MCF 10A (cell line): ENCODE measurements at regions not wholly inside any gene's neighbourhood (a gene's known extent, or its start where the extent isn't known, plus 50 kb on each side); places are given as distances from the start of the nearest gene placed in this dataset.

Experiments used
- BruUV-seq: library from RNA; stranded (reverse); fragments of 400-500 nt; replicated peaks from 2 replicates; lab custom pipeline; 2021; lab: Mats Ljungman, UMichigan
- CTCF ChIA-PET: fragments of 300-600 bp; sonication (Branson Sonifier 250); formaldehyde crosslinking; extraction: SDS; loops from one replicate; lab custom pipeline; 2021; ENCODE audit warnings: antibody characterized with exemption, inconsistent platforms; lab: Yijun Ruan, JAX
- POLR2A ChIA-PET: fragments of 300-600, 350-650 bp; sonication (Branson Sonifier 250); formaldehyde crosslinking; extraction: SDS; loops from one replicate; lab custom pipeline; 2020; ENCODE audit warnings: antibody characterized with exemption, inconsistent platforms; lab: Yijun Ruan, JAX
- DNase-seq: peaks from one replicate; pipeline ENCODE4 v3.0.0-alpha.2; 2018; ENCODE audit not compliant: unreplicated experiment
- H3K27ac Mint-ChIP-seq: one replicate; pipeline ENCODE4 v1.8.0; 2022; ENCODE audit warnings: mild to moderate bottlenecking, low read depth, mixed read lengths; ENCODE audit not compliant: unreplicated experiment
- H3K27me3 Mint-ChIP-seq: one replicate; pipeline ENCODE4 v1.8.0; 2022; ENCODE audit warnings: mixed read lengths; ENCODE audit not compliant: insufficient read depth, unreplicated experiment
- H3K36me3 Mint-ChIP-seq: one replicate; pipeline ENCODE4 v1.8.0; 2022; ENCODE audit warnings: mild to moderate bottlenecking, moderate library complexity, mixed read lengths; ENCODE audit not compliant: insufficient read depth, unreplicated experiment
- H3K4me1 Mint-ChIP-seq: one replicate; pipeline ENCODE4 v1.8.0; 2022; ENCODE audit warnings: mixed read lengths; ENCODE audit not compliant: insufficient read depth, unreplicated experiment
- H3K4me3 Mint-ChIP-seq: one replicate; pipeline ENCODE4 v1.8.0; 2022; ENCODE audit warnings: mild to moderate bottlenecking, moderate library complexity, mixed read lengths; ENCODE audit not compliant: unreplicated experiment
- H3K9me3 Mint-ChIP-seq: one replicate; pipeline ENCODE4 v1.8.0; 2022; ENCODE audit warnings: mixed read lengths; ENCODE audit not compliant: unreplicated experiment
- intact Hi-C: fragments of 100-400 bp; cut with micrococcal nuclease; formaldehyde crosslinking; loops from 2 replicates; pipeline ENCODE4 v1.14.1; 2022
- TF ChIP-seq, protein P1 (sequence below): fragments of 200-600 bp; IDR thresholded peaks from one replicate; pipeline ENCODE4 v1.8.0; 2022; ENCODE audit warnings: antibody characterized with exemption, mild to moderate bottlenecking; ENCODE audit not compliant: unreplicated experiment

- CTCF ChIA-PET, result interaction anchor here (0.8 to 1.3 kb wide), 2 partner anchors 920 to 1782 kb away, joined by 3 read pairs; no protein-coding TSS in a partner anchor
- Mint-ChIP-seq H3K27ac (no peak overlapping the region), H3K4me3 (no peak overlapping the region), H3K4me1 (no peaks in the 10 kb centered on the region), H3K36me3 (no peaks in the 10 kb centered on the region), H3K9me3 (peaks cover 34% of the 10 kb centered on the region), H3K27me3 (no peaks in the 10 kb centered on the region)
- DNase-seq, result no peak
- no TSS peak for BruUV-seq
- POLR2A ChIA-PET, result no interaction called here
- TF ChIP-seq, protein P1, sequence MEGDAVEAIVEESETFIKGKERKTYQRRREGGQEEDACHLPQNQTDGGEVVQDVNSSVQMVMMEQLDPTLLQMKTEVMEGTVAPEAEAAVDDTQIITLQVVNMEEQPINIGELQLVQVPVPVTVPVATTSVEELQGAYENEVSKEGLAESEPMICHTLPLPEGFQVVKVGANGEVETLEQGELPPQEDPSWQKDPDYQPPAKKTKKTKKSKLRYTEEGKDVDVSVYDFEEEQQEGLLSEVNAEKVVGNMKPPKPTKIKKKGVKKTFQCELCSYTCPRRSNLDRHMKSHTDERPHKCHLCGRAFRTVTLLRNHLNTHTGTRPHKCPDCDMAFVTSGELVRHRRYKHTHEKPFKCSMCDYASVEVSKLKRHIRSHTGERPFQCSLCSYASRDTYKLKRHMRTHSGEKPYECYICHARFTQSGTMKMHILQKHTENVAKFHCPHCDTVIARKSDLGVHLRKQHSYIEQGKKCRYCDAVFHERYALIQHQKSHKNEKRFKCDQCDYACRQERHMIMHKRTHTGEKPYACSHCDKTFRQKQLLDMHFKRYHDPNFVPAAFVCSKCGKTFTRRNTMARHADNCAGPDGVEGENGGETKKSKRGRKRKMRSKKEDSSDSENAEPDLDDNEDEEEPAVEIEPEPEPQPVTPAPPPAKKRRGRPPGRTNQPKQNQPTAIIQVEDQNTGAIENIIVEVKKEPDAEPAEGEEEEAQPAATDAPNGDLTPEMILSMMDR, result no peak
- intact Hi-C loops, result no loop called here
Measured at GRCh38 chr6:39992861-39993622, 58.8 kb upstream of the MOCS1 start.
